ENCODE measurements at regions not wholly inside any gene's neighbourhood (a gene's known extent, or its start where the extent isn't known, plus 50 kb on each side); places are given as distances from the start of the nearest gene placed in this dataset.

GRCh38 chr3:70488131-70488530 is 175.7 kb upstream of the MDFIC2 start:
- TF ChIP-seq CTCF (IDR thresholded peaks at IDR 0.05 in 2 of 3, conservative IDR thresholded peaks at IDR 0.05 in 1 of 3; ENCODE audit: insufficient read depth in 2 of 3, low read depth in 1 of 3, low read length in 3 of 3) = no peak
- no peak for TF ChIP-seq ZNF23 (CRISPR knock-in tag; IDR thresholded peaks at IDR 0.05)
- TF ChIP-seq TCF3 (CRISPR knock-in tag; IDR thresholded peaks at IDR 0.05) = no peak
- TF ChIP-seq EP300 (IDR thresholded peaks at IDR 0.05; ENCODE audit: low read length) = no peak
- TF ChIP-seq RNF2 (IDR thresholded peaks at IDR 0.05) = no peak
- TF ChIP-seq SIRT6 (IDR thresholded peaks at IDR 0.05; ENCODE audit: low read depth, low read length) = no peak
- TF ChIP-seq ETV5 (CRISPR knock-in tag; IDR thresholded peaks at IDR 0.05; ENCODE audit: low read depth) = no peak
- no peak for TF ChIP-seq REST (IDR thresholded peaks at IDR 0.05; ENCODE audit: borderline replicate concordance)
- no peak for TF ChIP-seq REST (CRISPR knock-in tag; IDR thresholded peaks at IDR 0.05; ENCODE audit: low read depth)
